Loucy (cell line): ENCODE measurements at regions not wholly inside any gene's neighbourhood (a gene's known extent, or its start where the extent isn't known, plus 50 kb on each side); places are given as distances from the start of the nearest gene placed in this dataset.

Experiments used
- H2AFZ ChIP-seq: fragments of 200-600 bp; sonication (generic); 2 replicates; pipeline ENCODE4 v1.6.0; 2016; ENCODE audit warnings: antibody characterized with exemption, mild to moderate bottlenecking, low read length, moderate library complexity
- H3F3A ChIP-seq: fragments of 200-600 bp; 2 replicates; pipeline ENCODE4 v1.6.0; 2016; ENCODE audit warnings: antibody characterized with exemption, low read depth, mild to moderate bottlenecking
- H3K27me3 ChIP-seq: fragments of 200-600 bp; sonication (generic); 2 replicates; pipeline ENCODE4 v1.6.1; 2014; ENCODE audit warnings: low read length, mild to moderate bottlenecking; ENCODE audit not compliant: insufficient read depth, poor library complexity, severe bottlenecking
- H3K36me3 ChIP-seq: fragments of 200-600 bp; sonication (generic); 2 replicates; pipeline ENCODE4 v1.6.1; 2016; ENCODE audit warnings: low read length; ENCODE audit not compliant: insufficient read depth
- H3K4me1 ChIP-seq: fragments of 200-600 bp; sonication (generic); 2 replicates; pipeline ENCODE4 v1.5.1; 2014; ENCODE audit warnings: low read length, mild to moderate bottlenecking; ENCODE audit not compliant: insufficient read depth, poor library complexity, severe bottlenecking
- H3K4me2 ChIP-seq: fragments of 200-600 bp; sonication (generic); 2 replicates; pipeline ENCODE4 v1.6.0; 2014; ENCODE audit warnings: antibody characterized with exemption, low read length, low read depth, mild to moderate bottlenecking; ENCODE audit not compliant: poor library complexity, severe bottlenecking
- H3K4me3 ChIP-seq: fragments of 200-600 bp; sonication (generic); 2 replicates; pipeline ENCODE4 v1.5.1; 2014; ENCODE audit warnings: low read length, mild to moderate bottlenecking, mixed read lengths; ENCODE audit not compliant: poor library complexity, severe bottlenecking
- H3K79me2 ChIP-seq: fragments of 200-600 bp; sonication (generic); 2 replicates; pipeline ENCODE4 v1.6.1; 2014; ENCODE audit warnings: low read length; ENCODE audit not compliant: insufficient read depth
- H3K9ac ChIP-seq: fragments of 200-600 bp; sonication (generic); 2 replicates; pipeline ENCODE4 v1.6.0; 2014; ENCODE audit warnings: mild to moderate bottlenecking, low read depth, low read length, moderate library complexity; ENCODE audit not compliant: poor library complexity, severe bottlenecking
- H3K9me2 ChIP-seq: fragments of 200-600 bp; sonication (generic); replicated peaks from 2 replicates; pipeline ENCODE4 v1.6.1; 2016; ENCODE audit warnings: low read depth, low read length, mixed read lengths
- H3K9me3 ChIP-seq: fragments of 200-600 bp; sonication (generic); 2 replicates; pipeline ENCODE4 v1.6.1; 2014; ENCODE audit warnings: mild to moderate bottlenecking, antibody characterized with exemption, low read length, low read depth; ENCODE audit not compliant: insufficient read depth
- H4K20me1 ChIP-seq: fragments of 200-600 bp; sonication (generic); 2 replicates; pipeline ENCODE4 v1.6.0; 2014; ENCODE audit warnings: antibody characterized with exemption, low read length, mild to moderate bottlenecking; ENCODE audit not compliant: insufficient read depth, poor library complexity, severe bottlenecking
- CTCF ChIP-seq: fragments of 200-600 bp; sonication (generic); conservative IDR thresholded peaks from 2 replicates; pipeline ENCODE4 v1.5.1; 2014; ENCODE audit warnings: mild to moderate bottlenecking, antibody characterized with exemption, low read length
- EZH2phosphoT487 ChIP-seq: fragments of 200-600 bp; IDR thresholded peaks from 2 replicates; pipeline ENCODE4 v1.6.1; 2018; ENCODE audit warnings: antibody characterized with exemption, mild to moderate bottlenecking, moderate library complexity, borderline replicate concordance

- H3K9me2 ChIP-seq: no peaks in the 10 kb centered on the region
- no peak overlapping the region for H3K4me3 ChIP-seq
- TF ChIP-seq EZH2phosphoT487 (no peak), CTCF (no peak)
- H3K9ac ChIP-seq: no peak overlapping the region
- H3K4me1 ChIP-seq: no peaks in the 10 kb centered on the region
- H3K9me3 ChIP-seq: no peaks in the 10 kb centered on the region
- H3K79me2 ChIP-seq: no peaks in the 10 kb centered on the region
- no peak overlapping the region for H3K4me2 ChIP-seq
- no peaks in the 10 kb centered on the region for H3F3A ChIP-seq
- no peaks in the 10 kb centered on the region for H3K27me3 ChIP-seq
- no peaks in the 10 kb centered on the region for H4K20me1 ChIP-seq
- H3K36me3 ChIP-seq: no peaks in the 10 kb centered on the region
- H2AFZ ChIP-seq: no peak overlapping the region
Measured at GRCh38 chr11:19357943-19358342, 117.2 kb upstream of the E2F8 start.

GRCh38 chr11:19355601-19356000, 114.9 kb upstream of the E2F8 start:
- Histone ChIP-seq H3K9me3 (no peaks in the 10 kb centered on the region), H3K4me1 (no peaks in the 10 kb centered on the region), H2AFZ (no peak overlapping the region), H3K27me3 (no peaks in the 10 kb centered on the region), H3K79me2 (no peaks in the 10 kb centered on the region), H3K4me2 (no peak overlapping the region), H3K4me3 (no peak overlapping the region), H4K20me1 (no peaks in the 10 kb centered on the region), H3K9ac (no peak overlapping the region), H3F3A (no peaks in the 10 kb centered on the region), H3K36me3 (no peaks in the 10 kb centered on the region), H3K9me2 (no peaks in the 10 kb centered on the region)
- TF ChIP-seq CTCF: no peak
- no peak for TF ChIP-seq EZH2phosphoT487

GRCh38 chr11:19353287-19353850, 112.6 kb upstream of the E2F8 start:
- no peaks in the 10 kb centered on the region for H3K36me3 ChIP-seq
- H4K20me1 ChIP-seq: no peaks in the 10 kb centered on the region
- no peaks in the 10 kb centered on the region for H3K4me1 ChIP-seq
- H3K4me2 ChIP-seq: no peak overlapping the region
- H3K9me2 ChIP-seq: no peaks in the 10 kb centered on the region
- no peak overlapping the region for H2AFZ ChIP-seq
- no peaks in the 10 kb centered on the region for H3K9me3 ChIP-seq
- H3F3A ChIP-seq: no peaks in the 10 kb centered on the region
- no peaks in the 10 kb centered on the region for H3K79me2 ChIP-seq
- no peak overlapping the region for H3K4me3 ChIP-seq
- TF ChIP-seq EZH2phosphoT487 (no peak), CTCF (no peak)
- H3K9ac ChIP-seq: no peak overlapping the region
- no peaks in the 10 kb centered on the region for H3K27me3 ChIP-seq
